Activated naive CD8-positive, alpha-beta T cell treated with anti-CD3 and anti-CD28 coated beads for 36 hours (primary cell): ENCODE measurements at regions not wholly inside any gene's neighbourhood (a gene's known extent, or its start where the extent isn't known, plus 50 kb on each side); places are given as distances from the start of the nearest gene placed in this dataset.
"Not testable (repeated sequence)": the region's sequence is repeated elsewhere in the genome, so short reads cannot be mapped to it uniquely, and the experiment has no call there.

Experiments used
- DNase-seq: peaks from one replicate; pipeline ENCODE4 v3.0.0; 2021
- H3K27ac Mint-ChIP-seq: one replicate; pipeline ENCODE4 v1.8.0; 2022; ENCODE audit warnings: mild to moderate bottlenecking, moderate library complexity, mixed read lengths
- H3K27me3 Mint-ChIP-seq: one replicate; pipeline ENCODE4 v1.8.0; 2022; ENCODE audit warnings: mild to moderate bottlenecking, mixed read lengths
- H3K36me3 Mint-ChIP-seq: one replicate; pipeline ENCODE4 v1.8.0; 2021; ENCODE audit warnings: mild to moderate bottlenecking, mixed read lengths
- H3K4me1 Mint-ChIP-seq: one replicate; pipeline ENCODE4 v1.8.0; 2021; ENCODE audit warnings: mixed read lengths
- H3K4me3 Mint-ChIP-seq: one replicate; pipeline ENCODE4 v1.8.0; 2022; ENCODE audit warnings: mild to moderate bottlenecking, moderate library complexity, mixed read lengths
- H3K9me3 Mint-ChIP-seq: one replicate; pipeline ENCODE4 v1.8.0; 2022; ENCODE audit warnings: mixed read lengths

DNA sequence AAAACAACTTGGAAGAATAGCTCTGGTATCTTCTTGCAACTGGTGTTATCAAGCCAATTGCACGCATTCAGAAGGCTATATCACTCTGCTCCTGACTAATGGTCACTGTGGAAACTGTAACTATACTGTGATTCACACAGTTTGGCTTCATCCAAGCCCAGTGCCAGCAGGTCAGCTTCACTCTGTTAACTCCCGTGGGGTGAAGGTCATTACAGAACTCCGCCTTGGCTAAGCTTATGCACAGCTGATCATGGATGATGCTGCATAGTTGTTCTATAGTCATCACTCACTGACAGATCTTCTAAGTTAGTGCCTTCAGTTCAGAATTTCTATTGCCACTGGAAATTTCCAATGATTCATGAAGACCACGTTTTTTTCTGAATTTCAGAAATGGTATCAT, 497.2 kb upstream of the NETO1 start:
- no peak overlapping the region for H3K27ac Mint-ChIP-seq
- no peaks in the 10 kb centered on the region for H3K4me1 Mint-ChIP-seq
- no peaks in the 10 kb centered on the region for H3K36me3 Mint-ChIP-seq
- H3K27me3 Mint-ChIP-seq = no peaks in the 10 kb centered on the region
- no peak for DNase-seq
- peaks cover 2% of the 10 kb centered on the region for H3K9me3 Mint-ChIP-seq
- no peak overlapping the region for H3K4me3 Mint-ChIP-seq

DNA sequence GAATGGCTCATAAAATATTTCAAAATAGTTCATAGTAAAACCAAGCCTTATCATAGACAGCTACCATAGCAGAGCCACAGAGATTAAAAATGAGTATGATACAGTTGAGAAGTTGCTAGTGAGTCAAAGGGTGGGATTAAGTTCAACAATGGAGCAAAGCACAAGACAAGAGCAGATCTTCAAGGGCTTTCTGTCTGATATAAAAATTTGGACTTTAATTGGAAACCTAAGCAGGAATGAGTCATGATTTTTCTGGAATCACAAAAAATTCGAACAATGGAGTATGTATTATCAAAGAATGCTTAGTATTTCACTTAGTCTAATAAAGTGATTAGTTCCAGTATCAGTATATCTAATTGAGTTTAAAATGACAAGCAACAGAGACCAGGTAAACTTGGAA, 487.3 kb upstream of the NETO1 start:
- no peaks in the 10 kb centered on the region for H3K36me3 Mint-ChIP-seq
- H3K9me3 Mint-ChIP-seq = no peaks in the 10 kb centered on the region
- H3K27ac Mint-ChIP-seq = no peak overlapping the region
- no peaks in the 10 kb centered on the region for H3K27me3 Mint-ChIP-seq
- no peak for DNase-seq
- no peak overlapping the region for H3K4me3 Mint-ChIP-seq
- no peaks in the 10 kb centered on the region for H3K4me1 Mint-ChIP-seq

DNA sequence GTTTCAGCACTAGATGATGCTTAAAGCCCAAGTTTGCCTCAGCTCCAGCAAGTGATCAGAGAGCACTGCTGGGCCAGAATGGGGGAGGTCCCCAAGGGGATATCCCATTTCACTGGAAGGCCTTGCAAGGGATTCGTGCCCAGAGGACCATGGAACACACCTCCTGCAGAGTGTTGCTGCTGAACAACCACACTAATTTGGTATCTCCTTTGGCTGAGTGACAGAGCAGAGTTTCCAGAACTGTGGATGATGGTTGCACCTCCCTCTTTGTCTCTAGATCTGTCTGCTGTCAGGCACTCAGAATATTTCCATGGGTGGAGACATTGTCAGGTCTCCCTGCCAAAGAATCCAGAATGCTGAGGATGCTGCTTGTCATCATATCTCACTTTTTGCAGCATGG, 484.8 kb upstream of the NETO1 start:
- DNase-seq = no peak
- Mint-ChIP-seq H3K27me3 (no peaks in the 10 kb centered on the region), H3K4me3 (no peak overlapping the region), H3K9me3 (no peaks in the 10 kb centered on the region), H3K4me1 (no peaks in the 10 kb centered on the region), H3K36me3 (no peaks in the 10 kb centered on the region), H3K27ac (no peak overlapping the region)

DNA sequence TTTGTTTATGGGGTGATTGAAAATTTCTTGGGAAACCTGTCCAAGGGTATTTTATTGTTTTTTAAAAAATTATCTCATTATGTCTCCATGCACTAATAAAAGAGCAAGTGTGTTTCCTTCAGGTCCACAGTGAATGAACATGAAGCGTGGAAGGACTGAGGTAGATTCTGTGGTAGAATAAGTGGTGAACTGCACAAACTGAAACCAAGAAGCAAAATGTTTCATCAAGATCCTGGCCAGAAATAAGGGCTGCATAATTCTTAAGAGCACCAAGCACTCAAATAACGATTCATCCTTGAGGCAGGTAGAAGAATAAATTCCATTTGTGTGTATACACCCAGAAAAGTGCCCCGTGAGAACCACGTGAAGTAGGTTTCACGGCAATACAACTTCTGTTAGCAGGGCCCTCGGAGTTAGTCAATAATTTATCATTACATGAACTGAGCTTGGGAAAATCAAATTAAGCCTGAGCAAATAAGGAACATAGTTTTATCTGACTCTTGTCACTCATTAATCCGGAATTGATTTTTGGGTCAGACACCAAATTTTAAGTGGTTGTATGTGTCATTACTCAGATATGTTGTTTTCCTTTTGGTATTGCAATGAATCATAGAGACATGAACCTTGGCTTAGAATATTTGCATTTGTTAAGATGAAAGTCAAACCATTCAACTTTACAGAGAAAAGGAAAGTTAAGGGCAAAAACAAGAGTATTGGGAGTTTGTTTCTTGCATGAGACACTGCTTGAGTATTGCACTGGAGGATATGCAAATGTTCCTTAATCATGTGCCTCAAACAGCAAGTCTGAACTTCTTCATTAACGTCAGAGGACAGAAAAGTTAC, 472.6 kb upstream of the NETO1 start:
- Mint-ChIP-seq H3K9me3 (no peaks in the 10 kb centered on the region), H3K27ac (no peak overlapping the region), H3K27me3 (no peaks in the 10 kb centered on the region)

DNA sequence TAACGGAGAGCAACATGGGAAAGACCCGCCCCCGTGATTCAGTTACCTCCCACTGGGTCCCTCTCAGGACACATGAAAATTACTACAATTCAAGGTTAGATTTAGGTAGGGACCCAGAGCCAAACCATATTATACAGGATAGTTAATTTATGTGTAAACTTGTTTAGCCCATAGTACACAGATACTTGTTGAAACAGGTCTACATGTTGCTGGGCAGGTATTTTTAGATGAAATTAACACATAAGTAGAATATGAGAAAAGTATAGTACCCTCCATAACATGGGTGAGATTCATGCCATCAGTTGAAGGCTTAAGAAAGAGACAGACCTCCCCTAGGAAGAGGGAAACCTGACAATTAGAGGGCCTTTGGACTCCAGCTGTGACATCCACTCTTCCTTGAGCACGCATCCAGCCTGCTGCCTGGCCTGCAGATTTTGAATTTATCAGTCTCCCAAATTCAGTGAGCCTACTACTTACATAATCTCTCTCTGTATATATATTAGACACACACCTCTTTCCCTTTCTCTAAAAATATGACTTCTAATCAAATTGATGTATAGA, 463.5 kb upstream of the NETO1 start:
- DNase-seq = no peak
- Mint-ChIP-seq H3K4me3 (no peak overlapping the region), H3K27me3 (no peaks in the 10 kb centered on the region), H3K27ac (no peak overlapping the region), H3K4me1 (no peaks in the 10 kb centered on the region), H3K36me3 (no peaks in the 10 kb centered on the region), H3K9me3 (no peaks in the 10 kb centered on the region)

More for the DNA sequence above, 472.6 kb upstream of the NETO1 start:
- H3K4me1 Mint-ChIP-seq = no peaks in the 10 kb centered on the region
- no peak for DNase-seq
- H3K36me3 Mint-ChIP-seq = no peaks in the 10 kb centered on the region
- no peak overlapping the region for H3K4me3 Mint-ChIP-seq

DNA sequence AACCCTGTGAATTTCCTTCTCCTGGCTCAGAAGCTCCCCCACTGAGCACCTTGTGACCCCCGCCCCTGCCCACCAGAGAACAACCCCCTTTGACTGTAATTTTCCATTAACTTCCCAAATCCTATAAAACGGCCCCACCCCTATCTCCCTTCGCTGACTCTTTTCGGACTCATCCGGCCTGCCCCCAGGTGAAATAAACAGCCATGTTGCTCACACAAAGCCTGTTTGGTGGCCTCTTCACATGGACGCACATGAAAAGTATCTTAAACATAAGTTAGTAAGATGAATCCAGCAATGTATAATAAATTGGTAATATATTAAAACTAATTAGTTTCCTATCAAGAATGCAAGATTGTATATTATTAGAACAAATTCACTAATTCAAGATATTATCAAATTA, 462.3 kb upstream of the NETO1 start:
- H3K4me3 Mint-ChIP-seq, H3K4me1 Mint-ChIP-seq, H3K27me3 Mint-ChIP-seq, H3K27ac Mint-ChIP-seq, DNase-seq, H3K36me3 Mint-ChIP-seq, H3K9me3 Mint-ChIP-seq: not testable (repeated sequence)

DNA sequence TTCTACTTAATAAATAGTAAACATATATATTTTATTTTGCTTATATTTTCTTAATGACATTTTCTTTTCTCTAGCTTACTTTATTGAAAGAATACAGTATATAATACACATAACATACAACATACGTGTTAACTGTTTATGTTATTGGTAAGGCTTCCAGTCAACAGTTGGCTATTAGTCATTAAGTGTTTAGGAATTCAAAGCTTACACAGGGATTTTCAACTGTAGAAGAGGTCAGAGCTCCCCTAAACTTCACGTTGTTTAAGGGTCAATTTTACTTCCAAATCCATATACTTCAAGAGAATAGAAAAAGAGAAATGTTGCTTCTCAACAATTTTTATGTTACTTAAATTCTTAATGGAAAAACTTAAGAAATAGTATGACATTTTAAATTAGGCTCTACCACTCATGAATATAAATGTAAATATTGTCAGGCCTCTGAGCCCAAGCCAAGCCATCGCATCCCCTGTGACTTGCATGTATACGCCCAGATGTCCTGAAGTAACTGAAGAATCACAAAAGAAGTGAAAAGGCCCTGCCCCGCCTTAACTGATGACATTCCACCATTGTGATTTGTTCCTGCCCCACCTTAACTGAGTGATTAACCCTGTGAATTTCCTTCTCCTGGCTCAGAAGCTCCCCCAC, 456.5 kb upstream of the NETO1 start:
- not testable (repeated sequence) for H3K4me3 Mint-ChIP-seq, H3K4me1 Mint-ChIP-seq, H3K27me3 Mint-ChIP-seq, H3K9me3 Mint-ChIP-seq, DNase-seq, H3K27ac Mint-ChIP-seq, H3K36me3 Mint-ChIP-seq

DNA sequence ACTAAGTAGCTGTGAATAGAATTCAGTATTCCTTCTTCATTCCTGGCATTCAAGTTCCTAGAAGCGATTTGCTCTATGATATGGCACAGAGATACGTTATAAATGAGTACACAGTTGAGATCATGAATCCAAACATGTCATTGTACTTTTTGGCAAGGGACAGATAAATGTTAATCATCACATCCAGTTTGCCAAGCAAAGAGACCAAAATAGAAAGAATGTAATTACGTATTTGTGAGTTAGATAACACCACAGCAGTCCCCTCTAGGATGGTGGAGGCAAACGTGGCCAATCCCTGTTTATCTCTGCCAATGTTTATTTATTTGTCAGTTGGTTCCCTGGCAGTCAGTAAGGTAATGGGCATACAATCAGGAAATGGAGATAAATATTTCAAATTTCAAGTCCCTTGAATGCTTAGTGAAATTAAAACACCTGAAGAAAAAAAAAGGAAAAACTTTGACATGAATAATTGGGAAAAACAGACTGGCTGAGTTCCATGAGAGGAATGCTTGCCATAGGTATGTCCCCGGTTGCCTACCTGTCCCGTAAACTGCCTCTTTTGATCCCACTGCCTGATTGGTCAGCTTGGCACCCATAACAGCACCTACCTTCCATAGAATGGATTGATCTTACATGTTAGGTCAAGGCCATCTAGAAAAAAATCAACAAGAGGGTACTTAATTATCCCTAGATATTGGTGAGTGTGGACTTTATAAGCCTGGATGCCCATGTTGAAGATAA, 451.1 kb upstream of the NETO1 start:
- DNase-seq = no peak
- no peak overlapping the region for H3K27ac Mint-ChIP-seq

DNA sequence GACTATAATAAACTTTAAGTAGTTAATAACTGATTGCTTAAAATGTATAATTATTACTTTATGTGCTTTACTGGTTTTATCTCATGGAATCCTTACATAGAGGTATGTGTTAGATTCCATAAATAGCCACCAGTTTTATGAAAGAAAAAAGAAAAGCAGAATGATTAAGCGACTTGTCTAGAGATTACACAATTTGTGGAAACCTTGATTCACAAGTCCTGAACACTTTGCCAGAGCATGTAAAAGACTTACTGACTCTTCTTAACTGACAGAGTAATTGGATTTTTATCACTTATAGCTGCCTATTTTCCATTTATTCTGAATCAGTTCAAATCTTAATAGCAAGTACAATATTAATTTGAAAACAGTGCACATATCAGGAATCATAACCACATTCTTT, 448.7 kb upstream of the NETO1 start:
- Mint-ChIP-seq H3K27me3 (no peaks in the 10 kb centered on the region), H3K27ac (no peak overlapping the region), H3K4me1 (no peaks in the 10 kb centered on the region), H3K9me3 (no peaks in the 10 kb centered on the region), H3K36me3 (no peaks in the 10 kb centered on the region), H3K4me3 (no peak overlapping the region)
- no peak for DNase-seq

More for the DNA sequence above, 451.1 kb upstream of the NETO1 start:
- Mint-ChIP-seq H3K9me3 (no peaks in the 10 kb centered on the region), H3K36me3 (no peaks in the 10 kb centered on the region), H3K4me1 (no peaks in the 10 kb centered on the region), H3K4me3 (no peak overlapping the region), H3K27me3 (no peaks in the 10 kb centered on the region)

DNA sequence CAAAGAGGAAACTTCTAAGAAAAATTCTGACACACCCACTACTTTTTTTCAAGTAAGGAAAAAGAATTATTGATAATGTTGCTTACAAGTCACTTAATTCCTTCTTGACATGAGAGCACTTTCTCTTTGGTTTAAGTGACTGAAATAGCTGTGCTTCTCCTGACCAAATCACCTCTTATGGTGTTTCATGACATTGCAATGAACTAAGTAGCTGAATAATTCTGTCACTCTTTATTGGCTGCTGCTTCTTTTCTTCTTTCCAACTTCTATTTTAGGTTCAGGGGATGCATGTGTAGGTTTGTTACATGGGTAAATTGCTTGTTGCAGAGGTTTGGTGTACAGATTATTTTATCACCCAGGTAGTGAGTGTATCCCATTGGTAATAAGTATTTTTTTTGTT, 447.6 kb upstream of the NETO1 start:
- DNase-seq = no peak
- Mint-ChIP-seq H3K36me3 (no peaks in the 10 kb centered on the region), H3K9me3 (peaks cover 3% of the 10 kb centered on the region), H3K4me3 (no peak overlapping the region), H3K27me3 (no peaks in the 10 kb centered on the region), H3K4me1 (no peaks in the 10 kb centered on the region), H3K27ac (no peak overlapping the region)

DNA sequence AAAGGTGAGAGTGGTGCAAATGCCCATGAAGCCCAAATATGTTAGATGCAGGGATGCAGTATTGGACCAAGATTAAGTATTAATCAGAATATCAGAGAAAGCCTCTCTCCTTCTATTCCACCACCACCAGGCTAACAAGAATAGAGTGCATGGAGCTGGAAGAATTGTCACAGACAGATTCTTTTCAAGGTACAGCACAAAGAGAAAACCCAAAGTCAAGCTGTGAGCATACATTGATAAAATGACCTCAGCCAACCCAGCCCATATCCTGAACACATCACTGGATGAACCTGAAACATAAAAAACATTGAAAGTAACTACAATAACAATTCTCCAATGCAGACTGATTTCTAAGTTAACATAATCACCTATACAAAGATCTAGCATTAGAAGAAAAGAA, 445.7 kb upstream of the NETO1 start:
- H3K36me3 Mint-ChIP-seq = no peaks in the 10 kb centered on the region
- peaks cover 3% of the 10 kb centered on the region for H3K9me3 Mint-ChIP-seq
- no peak overlapping the region for H3K27ac Mint-ChIP-seq

DNA sequence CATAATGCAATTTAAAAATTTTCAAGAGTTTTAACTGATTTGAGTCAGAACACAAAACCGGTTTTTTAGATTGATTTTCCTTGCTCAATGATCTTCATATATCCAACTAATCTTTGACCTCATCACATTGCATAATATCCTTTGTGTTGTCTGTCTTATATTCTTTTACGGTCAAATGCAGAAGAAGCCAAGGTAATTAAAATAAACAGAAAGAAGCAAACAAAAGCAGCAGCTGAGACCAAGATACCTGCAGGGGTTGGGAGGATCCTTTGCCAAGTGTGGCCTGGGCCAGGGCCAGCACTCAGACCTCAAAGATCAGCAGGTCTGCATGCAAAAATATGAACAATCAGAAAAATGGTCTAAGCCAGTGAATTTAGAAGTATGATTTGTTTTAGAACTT, 428.9 kb upstream of the NETO1 start:
- Mint-ChIP-seq H3K4me3 (no peak overlapping the region), H3K9me3 (no peaks in the 10 kb centered on the region), H3K27me3 (no peaks in the 10 kb centered on the region), H3K27ac (no peak overlapping the region), H3K4me1 (no peaks in the 10 kb centered on the region), H3K36me3 (no peaks in the 10 kb centered on the region)
- DNase-seq = no peak

More for the DNA sequence above, 445.7 kb upstream of the NETO1 start:
- no peak overlapping the region for H3K4me3 Mint-ChIP-seq
- H3K27me3 Mint-ChIP-seq = no peaks in the 10 kb centered on the region
- no peaks in the 10 kb centered on the region for H3K4me1 Mint-ChIP-seq
- no peak for DNase-seq

DNA sequence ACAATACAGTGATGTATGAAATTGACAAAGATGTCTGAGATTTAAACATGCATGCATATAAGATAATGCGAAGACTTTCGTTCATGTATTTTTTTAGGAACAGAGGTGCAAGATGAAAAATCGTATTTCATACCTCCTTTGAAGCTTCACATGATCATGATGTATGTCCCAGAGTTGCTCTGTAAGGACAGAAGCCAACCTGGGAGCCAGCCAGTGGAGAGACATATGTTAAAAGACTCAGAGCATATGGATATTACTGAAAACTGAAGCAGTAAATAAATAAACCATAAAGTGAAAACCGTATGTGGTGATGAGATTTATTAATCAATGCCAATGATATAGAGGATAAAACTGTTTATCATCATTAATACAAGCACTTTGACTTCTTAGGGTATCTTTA, 424.4 kb upstream of the NETO1 start:
- Mint-ChIP-seq H3K27ac (no peak overlapping the region), H3K27me3 (no peaks in the 10 kb centered on the region), H3K36me3 (no peaks in the 10 kb centered on the region), H3K4me1 (no peaks in the 10 kb centered on the region), H3K9me3 (no peaks in the 10 kb centered on the region), H3K4me3 (no peak overlapping the region)
- no peak for DNase-seq

DNA sequence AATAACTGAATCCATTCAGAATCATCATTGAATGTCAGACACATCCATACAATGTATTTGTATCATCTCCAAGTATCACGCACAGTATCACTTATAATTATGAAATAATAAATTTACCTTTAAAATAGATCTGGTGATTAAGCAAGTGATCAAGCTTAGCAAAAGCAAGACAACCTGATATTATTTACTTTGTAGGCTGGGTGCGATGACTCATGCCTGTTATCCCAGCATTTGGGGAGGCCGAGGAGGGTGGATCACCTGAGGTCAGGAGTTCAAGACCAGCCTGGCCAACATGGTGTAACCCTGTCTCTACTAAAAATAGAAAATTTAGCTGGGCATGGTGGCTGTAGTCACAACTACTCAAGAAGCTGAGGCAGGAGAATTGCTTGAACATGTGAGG, 421.0 kb upstream of the NETO1 start:
- no peaks in the 10 kb centered on the region for H3K36me3 Mint-ChIP-seq
- no peaks in the 10 kb centered on the region for H3K4me1 Mint-ChIP-seq
- H3K9me3 Mint-ChIP-seq = no peaks in the 10 kb centered on the region
- H3K27me3 Mint-ChIP-seq = no peaks in the 10 kb centered on the region
- H3K4me3 Mint-ChIP-seq = no peak overlapping the region
- no peak for DNase-seq
- no peak overlapping the region for H3K27ac Mint-ChIP-seq

DNA sequence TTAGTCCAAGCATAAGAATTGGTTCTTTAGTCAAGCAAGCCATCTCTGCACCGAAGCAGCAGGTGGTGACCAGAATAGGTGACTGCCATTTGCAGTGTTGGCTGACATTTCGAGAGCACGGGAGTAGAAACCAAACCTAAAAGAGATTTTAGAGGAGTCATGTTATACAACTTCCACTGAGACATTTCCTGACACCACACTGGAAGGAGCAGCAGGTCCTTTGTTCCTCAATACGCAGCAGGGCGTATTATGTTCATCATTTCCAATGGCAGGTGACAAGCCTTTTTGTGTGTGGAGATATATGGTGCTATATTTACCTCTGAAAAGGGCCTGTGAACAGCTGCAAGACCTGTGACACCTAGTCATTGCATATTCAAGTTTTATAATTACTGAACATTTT, 418.8 kb upstream of the NETO1 start:
- Mint-ChIP-seq H3K36me3 (no peaks in the 10 kb centered on the region), H3K4me1 (no peaks in the 10 kb centered on the region), H3K9me3 (no peaks in the 10 kb centered on the region)

More for the DNA sequence above, 418.8 kb upstream of the NETO1 start:
- no peak for DNase-seq
- Mint-ChIP-seq H3K27ac (no peak overlapping the region), H3K27me3 (no peaks in the 10 kb centered on the region), H3K4me3 (no peak overlapping the region)
